ENCODE measurements at regions not wholly inside any gene's neighbourhood (a gene's known extent, or its start where the extent isn't known, plus 50 kb on each side); places are given as distances from the start of the nearest gene placed in this dataset.
"Not testable (repeated sequence)": the region's sequence is repeated elsewhere in the genome, so short reads cannot be mapped to it uniquely, and the experiment has no call there.

DNA sequence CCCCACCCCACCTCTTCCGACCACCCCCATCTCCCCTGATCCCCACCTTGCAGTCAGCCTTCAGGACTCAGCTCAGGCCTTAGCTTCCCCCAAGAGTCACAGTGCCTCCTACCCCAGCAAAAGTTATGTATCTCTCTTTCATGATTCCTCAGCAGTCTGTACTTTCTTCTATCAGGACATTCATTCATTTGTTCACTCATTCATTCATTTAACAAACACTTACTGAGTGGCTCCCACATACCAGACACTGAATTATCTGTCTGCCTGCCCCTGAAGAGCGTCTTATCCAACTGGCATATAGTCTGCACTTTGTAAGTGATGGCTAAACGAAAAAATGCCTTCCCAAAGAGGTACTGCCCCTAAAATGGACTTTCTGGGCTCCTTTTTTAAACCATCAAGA, 114.4 kb upstream of the SLC35F3 start:
- no peak for DNase-seq (ENCODE audit: low spot score)

DNA sequence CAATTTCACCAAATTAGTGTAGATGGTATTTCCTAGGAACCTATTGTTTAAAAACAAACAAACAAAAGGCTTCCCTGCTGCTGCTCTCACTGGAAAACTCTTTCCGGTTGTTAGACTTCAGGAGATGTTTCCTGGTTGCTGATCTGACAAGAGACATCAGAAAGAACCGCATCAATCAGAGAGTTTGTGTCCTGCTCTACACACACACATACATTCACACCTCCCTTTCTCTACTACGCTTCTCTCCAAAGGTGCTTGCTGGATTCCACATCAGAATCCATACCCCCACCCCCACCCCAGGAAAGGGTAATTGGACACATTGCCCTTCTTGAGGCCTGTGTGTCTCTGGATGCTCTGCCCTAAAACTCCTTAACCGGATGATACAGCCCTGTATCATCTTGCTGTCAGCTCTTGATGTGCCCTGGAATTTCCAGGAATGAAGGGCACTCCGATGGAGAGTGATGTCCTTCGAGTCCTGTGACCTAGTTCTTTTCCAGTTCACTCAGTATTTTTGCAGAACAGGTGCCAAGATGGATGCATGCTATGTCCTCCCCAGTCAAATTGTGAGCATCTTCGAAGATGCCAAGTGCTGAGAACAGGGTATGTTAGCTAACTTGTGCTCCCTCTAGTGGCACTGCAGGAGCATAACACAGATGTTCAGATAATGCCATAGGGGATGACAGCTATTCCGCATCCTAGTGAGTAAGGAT, 113.7 kb upstream of the SLC35F3 start:
- peak; percentile 61 for DNase-seq (ENCODE audit: low spot score)

GRCh38 chr1:233791372-233791703, 113.1 kb upstream of the SLC35F3 start:
- DNase-seq (ENCODE audit: low spot score): no peak

GRCh38 chr1:233791721-233792120, 112.8 kb upstream of the SLC35F3 start:
- DNase-seq (ENCODE audit: low spot score): no peak

GRCh38 chr1:233794863-233795262, 109.6 kb upstream of the SLC35F3 start:
- no peak for DNase-seq (ENCODE audit: low spot score)

DNA sequence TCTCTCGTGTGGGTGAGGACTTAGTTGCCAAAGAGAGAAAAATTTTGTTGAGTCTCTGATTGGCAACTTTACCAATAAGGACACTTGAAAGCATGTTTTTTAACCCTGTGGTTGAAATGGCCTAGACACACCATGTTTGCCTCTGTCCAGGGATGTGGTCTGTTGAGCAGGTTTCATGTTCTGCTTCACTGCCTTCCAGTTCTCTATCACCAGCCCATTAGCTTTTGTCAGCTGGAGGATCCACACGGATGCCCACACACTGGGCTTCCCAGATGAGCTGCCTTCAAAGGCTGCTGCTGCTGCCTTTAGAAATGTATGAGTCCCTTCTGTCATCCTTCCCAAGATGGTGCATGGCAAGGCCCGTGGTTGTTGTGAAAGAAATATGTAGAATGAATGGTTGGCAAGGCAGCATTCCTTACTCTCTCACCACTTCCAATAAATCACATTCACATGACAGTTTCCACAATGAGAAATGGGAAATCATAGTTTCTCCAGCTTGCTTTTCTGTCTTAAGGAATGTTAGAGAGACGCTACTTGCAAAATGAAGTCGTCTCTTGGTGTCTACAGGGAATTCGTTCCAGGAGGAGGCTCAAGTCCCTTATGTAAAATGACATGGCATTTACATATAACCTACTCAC, 108.2 kb upstream of the SLC35F3 start:
- no peak for DNase-seq (ENCODE audit: low spot score)

GRCh38 chr1:233802611-233803010, 101.9 kb upstream of the SLC35F3 start:
- DNase-seq (ENCODE audit: low spot score): no peak

DNA sequence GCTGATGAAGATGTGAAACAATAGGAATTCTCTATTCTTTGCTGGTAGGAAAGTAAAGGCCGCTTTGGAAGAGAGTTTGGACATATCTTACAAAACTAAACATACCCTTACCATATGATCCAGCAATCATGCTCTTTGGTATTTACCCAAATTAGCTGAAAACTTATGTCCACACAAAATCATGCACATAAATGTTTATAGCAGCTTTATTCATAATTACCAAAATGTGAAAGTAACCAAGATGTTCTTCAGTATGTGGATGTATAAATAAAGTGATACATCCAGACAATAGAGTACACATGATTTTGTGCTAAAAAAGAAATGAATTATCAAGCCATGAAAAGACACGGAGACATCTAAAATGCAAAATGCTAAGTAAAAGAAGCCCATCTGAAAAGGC, 98.7 kb upstream of the SLC35F3 start:
- no peak for DNase-seq (ENCODE audit: low spot score)

GRCh38 chr1:233815357-233815756, 89.1 kb upstream of the SLC35F3 start:
- DNase-seq (ENCODE audit: low spot score): no peak

DNA sequence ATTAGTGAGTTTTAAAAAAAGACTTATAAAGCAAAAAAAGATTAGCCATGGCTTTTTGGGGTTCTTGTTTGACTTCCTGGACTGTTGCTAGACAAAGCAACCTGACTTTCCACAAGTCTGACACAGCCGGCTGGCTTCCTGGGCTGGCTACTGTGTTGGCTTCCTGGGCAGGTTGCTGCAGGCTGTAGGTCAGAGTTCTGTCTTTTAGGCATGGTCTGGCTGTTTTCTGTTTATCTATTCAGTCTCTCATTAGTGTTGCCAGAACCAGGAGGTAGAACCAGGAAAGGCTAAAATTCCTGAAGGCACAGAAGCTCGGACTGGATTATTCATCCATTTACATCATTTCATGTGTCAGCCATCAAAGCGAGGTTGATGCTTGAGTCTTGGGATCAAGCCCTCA, 88.6 kb upstream of the SLC35F3 start:
- no peak for DNase-seq (ENCODE audit: low spot score)

GRCh38 chr1:233816348-233816747, 88.1 kb upstream of the SLC35F3 start:
- DNase-seq (ENCODE audit: low spot score): no peak

DNA sequence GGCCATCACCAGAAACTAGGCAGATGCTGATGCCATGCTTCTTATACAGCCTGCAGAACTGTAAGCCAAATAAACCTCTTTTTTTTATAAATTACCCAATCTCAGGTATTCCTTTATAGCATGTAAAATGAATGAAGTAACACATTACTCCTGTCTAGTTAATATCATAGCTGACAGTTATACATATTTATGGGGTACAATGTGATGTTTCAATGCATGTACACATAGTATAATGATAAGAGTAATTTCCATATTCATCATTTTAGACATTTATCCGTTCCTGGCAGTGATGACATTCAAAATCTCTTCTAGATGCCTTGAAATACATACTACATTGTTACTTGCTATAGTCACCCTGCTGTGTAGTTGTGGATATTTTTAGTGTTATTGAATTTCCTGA, 85.4 kb upstream of the SLC35F3 start:
- no peak for DNase-seq (ENCODE audit: low spot score)

- DNase-seq (ENCODE audit: low spot score): not testable (repeated sequence)
Measured at GRCh38 chr1:233824179-233824578, 80.3 kb upstream of the SLC35F3 start.

DNA sequence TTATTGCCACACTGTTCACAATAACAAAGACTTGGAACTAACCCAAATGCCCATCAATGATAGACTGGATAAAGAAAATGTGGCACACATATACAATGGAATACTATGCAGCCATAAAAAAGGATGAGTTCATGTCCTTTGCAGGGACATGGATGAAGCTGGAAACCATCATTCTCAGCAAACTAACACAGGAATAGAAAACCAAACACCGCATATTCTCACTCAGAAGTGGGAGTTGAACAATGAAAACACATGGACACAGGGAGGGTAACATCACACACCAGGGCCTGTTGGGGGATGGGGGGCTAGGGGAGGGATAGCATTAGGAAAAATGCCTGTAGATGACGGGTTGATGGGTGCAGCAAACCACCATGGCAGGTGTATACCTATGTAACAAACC, 76.5 kb upstream of the SLC35F3 start:
- DNase-seq (ENCODE audit: low spot score): not testable (repeated sequence)

- DNase-seq (ENCODE audit: low spot score): no peak
Measured at GRCh38 chr1:233828480-233828879, 76.0 kb upstream of the SLC35F3 start.

DNA sequence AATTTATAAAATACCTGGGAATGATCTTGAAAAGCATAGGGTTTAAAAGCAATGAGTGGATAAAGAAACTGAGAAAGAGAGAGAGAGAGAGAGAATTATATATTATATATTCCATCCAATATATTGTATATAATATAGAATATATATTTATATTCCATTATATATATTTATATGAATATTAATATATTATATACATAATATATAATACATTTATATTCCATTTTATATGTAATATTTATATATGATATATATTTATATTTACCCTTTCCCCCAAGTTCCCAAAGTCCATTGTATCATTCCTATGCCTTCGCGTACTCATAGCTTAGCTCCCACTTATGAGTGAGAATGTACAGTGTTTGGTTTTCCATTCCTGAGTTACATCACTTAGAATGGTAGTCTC, 69.9 kb upstream of the SLC35F3 start:
- no peak for DNase-seq (ENCODE audit: low spot score)

GRCh38 chr1:233838207-233838606, 66.3 kb upstream of the SLC35F3 start:
- not testable (repeated sequence) for DNase-seq (ENCODE audit: low spot score)

GRCh38 chr1:233843525-233844204, 60.8 kb upstream of the SLC35F3 start:
- no peak for DNase-seq (ENCODE audit: low spot score)

- no peak for DNase-seq (ENCODE audit: low spot score)
Measured at GRCh38 chr1:233844275-233844674, 60.2 kb upstream of the SLC35F3 start.

GRCh38 chr1:233844692-233845091, 59.8 kb upstream of the SLC35F3 start:
- DNase-seq (ENCODE audit: low spot score): no peak
